OCI-LY1 (cell line): ENCODE measurements at regions not wholly inside any gene's neighbourhood (a gene's known extent, or its start where the extent isn't known, plus 50 kb on each side); places are given as distances from the start of the nearest gene placed in this dataset.
"Not testable (repeated sequence)": the region's sequence is repeated elsewhere in the genome, so short reads cannot be mapped to it uniquely, and the experiment has no call there.

Source experiments
- CTCF ChIP-seq: fragments of 200-600 bp; sonication (generic), shearing (Covaris generic); IDR thresholded peaks from 2 replicates; pipeline ENCODE4 v1.5.1; 2017; ENCODE audit warnings: mild to moderate bottlenecking, antibody characterized with exemption, low read length, moderate library complexity, mixed read lengths
- EZH2 ChIP-seq: fragments of 200-600 bp; sonication (generic), shearing (Covaris generic); IDR thresholded peaks from 2 replicates; pipeline ENCODE4 v1.8.0; 2017; ENCODE audit warnings: borderline replicate concordance, mixed run types, mild to moderate bottlenecking, antibody characterized with exemption, low read length, moderate library complexity, mixed read lengths

- TF ChIP-seq CTCF, EZH2: not testable (repeated sequence)
Measured at GRCh38 chr7:153797363-153797762, 254.8 kb upstream of the DPP6 start.
